ENCODE measurements at regions not wholly inside any gene's neighbourhood (a gene's known extent, or its start where the extent isn't known, plus 50 kb on each side); places are given as distances from the start of the nearest gene placed in this dataset.

DNA sequence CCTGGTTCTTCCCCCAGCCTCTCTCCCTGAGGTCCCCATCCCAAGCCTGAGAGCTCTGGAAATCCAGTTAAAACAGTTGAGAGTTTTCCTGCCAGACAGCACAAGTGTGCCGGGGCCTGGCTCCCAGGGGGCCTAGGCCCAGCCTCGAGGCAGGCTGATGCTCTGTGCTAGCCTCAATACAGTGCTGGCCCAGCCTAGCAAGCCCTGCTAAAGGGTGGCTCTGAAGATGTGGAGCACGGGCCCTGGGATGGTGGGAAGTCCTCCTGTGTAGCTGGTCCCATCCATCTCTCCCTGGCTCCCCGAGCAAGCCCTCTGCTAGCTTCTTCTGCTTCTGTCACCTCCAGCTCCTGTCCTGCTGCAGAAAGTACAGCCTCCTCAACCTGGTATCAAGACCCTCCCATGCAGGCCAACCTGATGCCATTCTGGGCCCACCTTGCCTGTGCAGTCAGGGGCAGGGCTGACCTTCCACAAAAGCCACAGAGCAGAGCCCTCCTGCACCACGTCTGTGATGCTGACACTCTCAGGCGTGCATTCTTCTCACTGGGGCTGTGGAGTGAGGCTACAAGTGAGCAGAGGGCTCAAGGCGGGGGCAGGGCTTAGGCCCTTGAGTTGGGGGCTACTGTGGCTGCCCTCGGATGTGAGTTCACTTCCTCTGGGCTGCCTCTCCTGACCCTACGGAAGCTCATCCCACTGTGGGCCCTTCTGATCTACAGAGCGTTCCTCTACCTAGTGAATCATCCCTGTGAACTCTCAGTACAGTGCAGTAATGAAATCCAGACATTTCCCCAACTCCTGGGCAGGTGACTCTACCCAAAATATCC, 60.1 kb upstream of the LAPTM4A start:
- peaks cover 35 to 97% (median 36%) of the 10 kb centered on the region in 3 donors for H3K4me1 ChIP-seq
- TF ChIP-seq POLR2A (IDR thresholded peaks at IDR 0.05) (no peak), CTCF (IDR thresholded peaks at IDR 0.05) (no peak)
- peaks cover 0 to 4% (median 0%) of the 10 kb centered on the region in 4 donors for H3K27me3 ChIP-seq
- DNase-seq = no peak
- intact Hi-C loops (cut with DNase I) = no loop called here
- H3K36me3 ChIP-seq = no peaks in the 10 kb centered on the region
- H3K9me3 ChIP-seq = no peaks in the 10 kb centered on the region
- H3K4me3 ChIP-seq = no peak overlapping the region
- peak overlapping the region; percentile 54 to 81 (median 67) for H3K27ac ChIP-seq
- 50 to 61% methylated on average over 4 of the region's 10 CpGs for WGBS, 2 donors

DNA sequence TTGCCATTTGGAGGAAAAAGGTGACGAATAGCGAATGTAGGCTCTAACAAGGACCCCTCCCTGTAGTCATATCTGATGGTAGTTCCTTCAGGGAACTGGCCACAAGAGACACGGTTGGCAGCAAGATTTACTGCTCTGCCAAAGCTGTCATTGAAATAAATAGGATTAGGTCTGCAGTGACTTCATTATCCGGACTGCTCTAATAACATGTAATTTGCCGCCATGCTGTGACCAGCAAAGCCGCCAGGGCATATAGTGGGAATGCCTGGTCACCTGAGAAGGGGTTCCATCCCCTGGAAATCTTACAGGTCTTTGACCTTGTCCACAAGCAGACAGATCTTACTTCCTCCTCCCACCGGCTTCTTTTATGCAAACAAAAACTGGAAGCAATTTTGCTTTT, 59.4 kb upstream of the LAPTM4A start:
- no peaks in the 10 kb centered on the region for H3K9me3 ChIP-seq
- peaks cover 32 to 94% (median 35%) of the 10 kb centered on the region in 3 donors for H3K4me1 ChIP-seq
- intact Hi-C loops (cut with DNase I) = no loop called here
- WGBS, 2 donors = 72 to 80% methylated on average over 3 to 6 of the region's 7 CpGs
- TF ChIP-seq CTCF (IDR thresholded peaks at IDR 0.05) = no peak
- TF ChIP-seq POLR2A (IDR thresholded peaks at IDR 0.05) = no peak
- DNase-seq = no peak
- H3K27me3 ChIP-seq = peaks cover 0 to 10% (median 0%) of the 10 kb centered on the region in 4 donors
- H3K36me3 ChIP-seq = no peaks in the 10 kb centered on the region
- no peak overlapping the region for H3K4me3 ChIP-seq
- H3K27ac ChIP-seq = peak overlapping the region; percentile 54 to 81 (median 67)

DNA sequence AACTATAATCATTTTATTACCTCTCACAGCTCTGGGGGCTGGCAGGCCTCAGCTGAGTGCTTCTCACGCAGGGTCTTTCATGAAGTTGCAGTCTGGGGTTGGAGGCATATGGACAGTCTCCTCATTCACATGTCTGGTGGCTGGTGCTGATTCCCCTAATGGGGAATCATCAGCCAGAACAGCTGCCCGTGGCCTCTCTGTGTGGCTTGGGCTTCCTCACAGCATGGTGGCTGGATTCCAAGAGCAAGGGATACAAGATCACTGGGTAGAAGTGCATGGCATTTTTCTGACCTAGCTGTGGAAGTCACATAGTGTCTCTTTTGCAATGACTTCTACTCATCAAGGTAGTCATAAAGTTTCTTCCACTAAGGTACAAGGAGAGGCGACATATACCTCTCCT, 59.0 kb upstream of the LAPTM4A start:
- no peak overlapping the region for H3K4me3 ChIP-seq
- H3K36me3 ChIP-seq = no peaks in the 10 kb centered on the region
- H3K4me1 ChIP-seq = peaks cover 29 to 89% (median 35%) of the 10 kb centered on the region in 3 donors
- intact Hi-C loops (cut with DNase I) = no loop called here
- peaks cover 0 to 10% (median 0%) of the 10 kb centered on the region in 4 donors for H3K27me3 ChIP-seq
- WGBS, 2 donors = 90 to 100% methylated on average over 3 of the region's 3 CpGs
- TF ChIP-seq CTCF (IDR thresholded peaks at IDR 0.05) = no peak
- TF ChIP-seq POLR2A (IDR thresholded peaks at IDR 0.05) = no peak
- no peak for DNase-seq
- no peaks in the 10 kb centered on the region for H3K9me3 ChIP-seq
- H3K27ac ChIP-seq = peak overlapping the region; percentile 54 to 81 (median 67)

- intact Hi-C loops (cut with DNase I) = no loop called here
- H3K27me3 ChIP-seq = peaks cover 0 to 10% (median 0%) of the 10 kb centered on the region in 4 donors
- H3K27ac ChIP-seq = peak overlapping the region; percentile 37 to 81 (median 48)
- 83 to 85% methylated on average over 4 to 5 of the region's 5 CpGs for WGBS, 2 donors
- no peaks in the 10 kb centered on the region for H3K9me3 ChIP-seq
- no peak for TF ChIP-seq CTCF (IDR thresholded peaks at IDR 0.05)
- TF ChIP-seq POLR2A (IDR thresholded peaks at IDR 0.05) = no peak
- H3K4me1 ChIP-seq = peaks cover 17 to 87% (median 23%) of the 10 kb centered on the region in 3 donors
- H3K36me3 ChIP-seq = no peaks in the 10 kb centered on the region
- no peak for DNase-seq
- no peak overlapping the region for H3K4me3 ChIP-seq
Measured at GRCh38 chr2:20108655-20109396, 57.4 kb upstream of the LAPTM4A start.

GRCh38 chr2:20107776-20108175, 56.3 kb upstream of the LAPTM4A start:
- Histone ChIP-seq H3K4me1 (peaks cover 9 to 80% (median 12%) of the 10 kb centered on the region in 3 donors), H3K4me3 (no peak overlapping the region), H3K27me3 (peaks cover 0 to 10% (median 0%) of the 10 kb centered on the region in 4 donors), H3K9me3 (no peaks in the 10 kb centered on the region), H3K27ac (peak overlapping the region; percentile 5 to 46 (median 24)), H3K36me3 (no peaks in the 10 kb centered on the region)
- intact Hi-C loops (cut with DNase I) = no loop called here
- TF ChIP-seq POLR2A (IDR thresholded peaks at IDR 0.05) (no peak), CTCF (IDR thresholded peaks at IDR 0.05) (no peak)
- DNase-seq = no peak
- WGBS, 2 donors = 63 to 88% methylated on average over 4 to 5 of the region's 5 CpGs
